Lower lobe of right lung (tissue), 2 donors: ENCODE measurements at regions not wholly inside any gene's neighbourhood (a gene's known extent, or its start where the extent isn't known, plus 50 kb on each side); places are given as distances from the start of the nearest gene placed in this dataset.

Source experiments
- ATAC-seq, 2 donors: fragments of 200-7000 bp; cut with Tn5 transposase; one replicate each; pipeline ENCODE4 v1.9.1; 2020 to 2022; ENCODE audit warnings: mild to moderate bottlenecking in 2 of 2, moderate library complexity in 2 of 2
- DNase-seq: peaks from one replicate; pipeline ENCODE4 v3.0.0-alpha.2; 2020
- H3K27ac ChIP-seq: fragments of 200-600 bp; one replicate; pipeline ENCODE4 v1.8.0; 2022
- H3K27me3 ChIP-seq: fragments of 200-600 bp; one replicate; pipeline ENCODE4 v1.8.0; 2022; ENCODE audit warnings: low read depth
- H3K36me3 ChIP-seq: fragments of 200-600 bp; one replicate; pipeline ENCODE4 v1.8.0; 2022; ENCODE audit warnings: mild to moderate bottlenecking
- H3K4me1 ChIP-seq: fragments of 200-600 bp; one replicate; pipeline ENCODE4 v1.8.0; 2022
- H3K4me3 ChIP-seq: fragments of 200-600 bp; one replicate; pipeline ENCODE4 v1.8.0; 2022; ENCODE audit warnings: mild to moderate bottlenecking
- H3K9me3 ChIP-seq: fragments of 200-600 bp; one replicate; pipeline ENCODE4 v1.8.0; 2022
- intact Hi-C: fragments of 100-400 bp; cut with DNase I; formaldehyde crosslinking; loops from one replicate; pipeline ENCODE4 v1.11.0; 2022
- TF ChIP-seq, protein P1 (sequence below): fragments of 200-600 bp; IDR thresholded peaks from one replicate; pipeline ENCODE4 v1.8.0; 2022; ENCODE audit warnings: antibody characterized with exemption, mild to moderate bottlenecking
- donor health status: DM: no; HTN: yes; CAD: no; lungs with severe emphysema.

GRCh38 chr11:104633226-104633625 is 265.0 kb downstream of the CASP12 start:
- no peak for ATAC-seq
- TF ChIP-seq, protein P1, sequence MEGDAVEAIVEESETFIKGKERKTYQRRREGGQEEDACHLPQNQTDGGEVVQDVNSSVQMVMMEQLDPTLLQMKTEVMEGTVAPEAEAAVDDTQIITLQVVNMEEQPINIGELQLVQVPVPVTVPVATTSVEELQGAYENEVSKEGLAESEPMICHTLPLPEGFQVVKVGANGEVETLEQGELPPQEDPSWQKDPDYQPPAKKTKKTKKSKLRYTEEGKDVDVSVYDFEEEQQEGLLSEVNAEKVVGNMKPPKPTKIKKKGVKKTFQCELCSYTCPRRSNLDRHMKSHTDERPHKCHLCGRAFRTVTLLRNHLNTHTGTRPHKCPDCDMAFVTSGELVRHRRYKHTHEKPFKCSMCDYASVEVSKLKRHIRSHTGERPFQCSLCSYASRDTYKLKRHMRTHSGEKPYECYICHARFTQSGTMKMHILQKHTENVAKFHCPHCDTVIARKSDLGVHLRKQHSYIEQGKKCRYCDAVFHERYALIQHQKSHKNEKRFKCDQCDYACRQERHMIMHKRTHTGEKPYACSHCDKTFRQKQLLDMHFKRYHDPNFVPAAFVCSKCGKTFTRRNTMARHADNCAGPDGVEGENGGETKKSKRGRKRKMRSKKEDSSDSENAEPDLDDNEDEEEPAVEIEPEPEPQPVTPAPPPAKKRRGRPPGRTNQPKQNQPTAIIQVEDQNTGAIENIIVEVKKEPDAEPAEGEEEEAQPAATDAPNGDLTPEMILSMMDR = no peak

DNA sequence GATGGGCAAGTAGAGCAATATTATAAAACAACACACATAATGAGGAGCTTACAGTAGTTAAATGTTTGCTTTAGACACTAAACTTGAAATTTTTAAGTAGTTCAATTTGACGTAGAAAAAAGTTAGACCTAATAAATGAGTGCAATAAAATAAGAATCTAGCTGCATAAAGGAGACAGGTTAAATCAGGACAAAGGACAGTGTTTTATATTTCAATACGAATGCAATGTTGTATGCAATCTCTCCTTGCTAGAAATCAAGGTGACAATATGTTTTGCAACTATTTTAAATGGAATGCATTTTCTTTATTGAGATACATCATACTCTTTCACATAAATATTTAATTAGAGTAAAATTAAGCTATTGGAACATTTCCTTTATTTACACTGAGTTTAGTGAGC is 267.9 kb downstream of the CASP12 start:
- intact Hi-C loops = no loop called here
- no peaks in the 10 kb centered on the region for H3K27me3 ChIP-seq
- ATAC-seq = no peak
- no peaks in the 10 kb centered on the region for H3K36me3 ChIP-seq
- H3K4me1 ChIP-seq = no peaks in the 10 kb centered on the region
- no peak for DNase-seq
- TF ChIP-seq, protein P1 = no peak
- no peaks in the 10 kb centered on the region for H3K9me3 ChIP-seq
- H3K4me3 ChIP-seq = no peak overlapping the region
- H3K27ac ChIP-seq = no peak overlapping the region

More at GRCh38 chr11:104633226-104633625, 265.0 kb downstream of the CASP12 start:
- Histone ChIP-seq H3K9me3 (no peaks in the 10 kb centered on the region), H3K4me3 (no peak overlapping the region), H3K36me3 (no peaks in the 10 kb centered on the region), H3K27me3 (no peaks in the 10 kb centered on the region), H3K27ac (no peak overlapping the region), H3K4me1 (no peaks in the 10 kb centered on the region)
- no peak for DNase-seq
- intact Hi-C loops = no loop called here

- H3K27me3 ChIP-seq = no peaks in the 10 kb centered on the region
- no peaks in the 10 kb centered on the region for H3K4me1 ChIP-seq
- DNase-seq = no peak
- no peak overlapping the region for H3K27ac ChIP-seq
- H3K36me3 ChIP-seq = no peaks in the 10 kb centered on the region
- TF ChIP-seq, protein P1 = no peak
- no peak for ATAC-seq
- no peak overlapping the region for H3K4me3 ChIP-seq
- H3K9me3 ChIP-seq = no peaks in the 10 kb centered on the region
- intact Hi-C loops = no loop called here
These were observed 273.0 kb downstream of the CASP12 start for GRCh38 chr11:104625246-104625645.

DNA sequence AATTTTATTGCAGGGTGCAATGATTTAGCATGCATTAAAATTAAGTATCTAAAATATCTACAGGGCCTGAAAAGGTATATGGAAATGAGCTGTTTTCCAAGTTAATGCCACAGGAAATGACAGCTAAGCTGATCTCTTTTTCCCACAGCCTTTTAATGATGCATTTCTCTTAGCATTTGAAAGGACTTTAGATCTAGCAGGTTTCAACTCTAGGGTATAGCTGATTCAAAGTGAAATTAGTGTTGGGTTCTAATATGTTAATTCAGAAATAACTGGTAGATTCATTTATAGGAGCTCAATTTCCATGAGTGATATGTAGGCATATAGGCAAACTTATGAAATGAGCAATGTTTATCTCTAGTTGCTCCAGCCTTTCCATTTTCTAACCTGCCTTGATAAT is 274.2 kb downstream of the CASP12 start:
- DNase-seq (no peak), ATAC-seq (no peak)
- intact Hi-C loops = no loop called here
- Histone ChIP-seq H3K9me3 (no peaks in the 10 kb centered on the region), H3K27me3 (no peaks in the 10 kb centered on the region), H3K36me3 (no peaks in the 10 kb centered on the region), H3K4me1 (peaks cover 1% of the 10 kb centered on the region), H3K27ac (no peak overlapping the region), H3K4me3 (no peak overlapping the region)
- TF ChIP-seq, protein P1 = no peak

DNA sequence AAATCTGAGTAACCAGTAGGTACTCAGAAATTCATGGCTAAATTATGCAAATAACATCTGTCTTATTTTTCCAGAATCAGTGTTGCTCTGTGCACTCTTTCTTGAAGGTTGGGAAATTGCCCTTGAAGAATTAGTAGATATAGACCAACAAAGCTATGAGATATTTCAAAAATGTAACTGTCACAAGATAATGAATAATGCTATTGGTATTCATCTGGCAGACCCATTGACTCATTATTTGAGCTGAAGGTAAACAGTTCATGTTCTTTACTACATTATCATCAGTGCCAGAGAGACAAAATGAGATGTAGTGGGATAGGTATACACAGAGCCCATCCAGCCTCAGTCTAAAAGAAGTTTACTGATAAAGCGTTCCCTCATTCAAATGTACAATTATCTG is 274.7 kb downstream of the CASP12 start:
- no peaks in the 10 kb centered on the region for H3K9me3 ChIP-seq
- ATAC-seq = no peak
- peaks cover 6% of the 10 kb centered on the region for H3K4me1 ChIP-seq
- no peaks in the 10 kb centered on the region for H3K27me3 ChIP-seq
- intact Hi-C loops = no loop called here
- TF ChIP-seq, protein P1 = no peak
- H3K36me3 ChIP-seq = no peaks in the 10 kb centered on the region
- no peak overlapping the region for H3K27ac ChIP-seq
- no peak for DNase-seq
- no peak overlapping the region for H3K4me3 ChIP-seq

DNA sequence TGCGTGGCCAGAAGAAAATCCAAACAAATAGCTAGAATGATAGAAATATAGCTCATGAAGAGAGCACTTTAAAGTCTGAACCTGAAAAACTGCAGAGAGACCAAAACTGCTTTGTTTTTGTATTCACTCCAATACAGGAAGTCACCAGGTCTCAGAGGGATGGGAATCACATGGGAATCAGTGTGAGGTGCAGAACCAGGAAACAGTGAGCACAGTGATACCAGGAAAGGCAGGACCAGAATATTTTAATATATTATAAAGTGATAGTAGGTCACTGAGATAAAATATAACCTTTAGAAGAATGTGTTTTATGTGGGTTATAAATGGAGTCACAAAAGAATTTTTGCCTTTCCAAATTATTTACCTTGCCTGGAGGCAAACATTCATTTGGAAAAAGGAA is 277.3 kb downstream of the CASP12 start:
- intact Hi-C loops = no loop called here
- Histone ChIP-seq H3K27ac (no peak overlapping the region), H3K36me3 (no peaks in the 10 kb centered on the region), H3K9me3 (no peaks in the 10 kb centered on the region), H3K27me3 (no peaks in the 10 kb centered on the region), H3K4me1 (peaks cover 10% of the 10 kb centered on the region), H3K4me3 (no peak overlapping the region)
- no peak for ATAC-seq
- TF ChIP-seq, protein P1 = no peak
- no peak for DNase-seq
